GM15510 (cell line): ENCODE measurements at regions not wholly inside any gene's neighbourhood (a gene's known extent, or its start where the extent isn't known, plus 50 kb on each side); places are given as distances from the start of the nearest gene placed in this dataset.

Experiments
- POLR2A ChIP-seq: IDR thresholded peaks from 3 replicates; pipeline ENCODE4 v1.6.1; 2011; ENCODE audit warnings: borderline replicate concordance; ENCODE audit not compliant: insufficient read length; ENCODE audit errors: extremely low read depth

- no peak for TF ChIP-seq POLR2A
Observed at GRCh38 chr11:19436932-19437331, 196.2 kb upstream of the E2F8 start.

- TF ChIP-seq POLR2A: no peak
Observed at GRCh38 chr11:19435306-19435989, 194.7 kb upstream of the E2F8 start.

- TF ChIP-seq POLR2A: no peak
Observed at GRCh38 chr11:19433791-19434190, 193.0 kb upstream of the E2F8 start.

GRCh38 chr11:19433367-19433766 lies 192.6 kb upstream of the E2F8 start:
- peak; percentile 26 for TF ChIP-seq POLR2A

GRCh38 chr11:19432370-19433061 lies 191.8 kb upstream of the E2F8 start:
- no peak for TF ChIP-seq POLR2A

GRCh38 chr11:19430754-19431398 lies 190.1 kb upstream of the E2F8 start:
- TF ChIP-seq POLR2A: no peak

- TF ChIP-seq POLR2A: no peak
Observed at GRCh38 chr11:19430346-19430745, 189.6 kb upstream of the E2F8 start.

- TF ChIP-seq POLR2A: no peak
Observed at GRCh38 chr11:19429108-19429760, 188.5 kb upstream of the E2F8 start.

- TF ChIP-seq POLR2A: no peak
Observed at GRCh38 chr11:19428206-19429002, 187.7 kb upstream of the E2F8 start.

GRCh38 chr11:19426756-19427403 lies 186.1 kb upstream of the E2F8 start:
- no peak for TF ChIP-seq POLR2A

- TF ChIP-seq POLR2A: no peak
Observed at GRCh38 chr11:19426011-19426755, 185.4 kb upstream of the E2F8 start.

GRCh38 chr11:19422276-19422675 lies 181.5 kb upstream of the E2F8 start:
- no peak for TF ChIP-seq POLR2A

- no peak for TF ChIP-seq POLR2A
Observed at GRCh38 chr11:19420868-19421533, 180.3 kb upstream of the E2F8 start.
